ENCODE measurements at regions not wholly inside any gene's neighbourhood (a gene's known extent, or its start where the extent isn't known, plus 50 kb on each side); places are given as distances from the start of the nearest gene placed in this dataset.

- CTCF ChIA-PET: no interaction called here
- Histone ChIP-seq H3K79me2 (ENCODE audit: insufficient read depth, low read length) (no peaks in the 10 kb centered on the region), H3K27me3 (ENCODE audit: insufficient read depth, low read length) (peaks cover 9% of the 10 kb centered on the region; the same call in 1 of the 2 replicates), H3K4me1 (ENCODE audit: control insufficient read depth in 1 of 2, insufficient read depth in 2 of 2, low read length in 2 of 2) (no peaks in the 10 kb centered on the region), H3K9me2 (ENCODE audit: insufficient read depth) (no peaks in the 10 kb centered on the region), H3K4me3 (replicated peaks in 1 of 2; ENCODE audit: low read depth in 1 of 2, low read length in 2 of 2) (no peak overlapping the region), H3K4me2 (ENCODE audit: low read length) (no peak overlapping the region), H3K27ac (ENCODE audit: low read depth, low read length) (no peak overlapping the region), H3K9me3 (ENCODE audit: control insufficient read depth in 1 of 2, insufficient read depth in 1 of 2, low read depth in 1 of 2, low read length in 2 of 2) (no peaks in the 10 kb centered on the region), H3K36me3 (ENCODE audit: control insufficient read depth in 1 of 2, insufficient read depth in 2 of 2, low read length in 2 of 2) (no peaks in the 10 kb centered on the region), H3K9ac (ENCODE audit: low read length) (no peak overlapping the region), H4K20me1 (ENCODE audit: insufficient read depth) (no peaks in the 10 kb centered on the region), H2AFZ (ENCODE audit: low read depth, low read length, poor library complexity, severe bottlenecking) (no peak overlapping the region)
- no peak for DNase-seq (ENCODE audit: low read depth, low spot score)
- ATAC-seq: no peak
- RAD21 ChIA-PET (ENCODE audit: low non-redundant PET in 1 of 2, low total read pairs in 2 of 2, uncharacterized antibody in 2 of 2, unreplicated experiment in 2 of 2): no interaction called here
- TF ChIP-seq CTCF (IDR thresholded peaks at IDR 0.05 in 2 of 3, conservative IDR thresholded peaks at IDR 0.05 in 1 of 3; ENCODE audit: borderline replicate concordance in 1 of 3, insufficient read depth in 1 of 3, low read depth in 2 of 3, low read length in 2 of 3): no peak
- TF ChIP-seq SP1 (IDR thresholded peaks at IDR 0.05; ENCODE audit: low read depth): no peak
- TF ChIP-seq JUND (IDR thresholded peaks at IDR 0.05): no peak
- TF ChIP-seq CEBPB (IDR thresholded peaks at IDR 0.05; ENCODE audit: low read depth): no peak
- TF ChIP-seq ATF3 (IDR thresholded peaks at IDR 0.05): no peak
- no peak for TF ChIP-seq EGR1 (IDR thresholded peaks at IDR 0.05; ENCODE audit: low read depth)
- TF ChIP-seq SIN3A (IDR thresholded peaks at IDR 0.05; ENCODE audit: low read depth): no peak
- TF ChIP-seq POLR2A (IDR thresholded peaks at IDR 0.05; ENCODE audit: borderline replicate concordance, extremely low read depth, insufficient read depth, insufficient read length): no peak
- no peak for TF ChIP-seq MAX (IDR thresholded peaks at IDR 0.05)
- TF ChIP-seq CBX3 (IDR thresholded peaks at IDR 0.05; ENCODE audit: low read depth): no peak
- no peak for TF ChIP-seq FOSL1 (IDR thresholded peaks at IDR 0.05; ENCODE audit: low read depth)
- TF ChIP-seq SRF (IDR thresholded peaks at IDR 0.05; ENCODE audit: low read depth): no peak
- TF ChIP-seq TCF7L2 (IDR thresholded peaks at IDR 0.05; ENCODE audit: borderline replicate concordance, extremely low read depth, insufficient read depth, insufficient read length): no peak
- TF ChIP-seq RAD21 (IDR thresholded peaks at IDR 0.05; ENCODE audit: low read depth): no peak
- no peak for TF ChIP-seq ZNF274 (IDR thresholded peaks at IDR 0.05; ENCODE audit: low read depth, low read length)
- no peak for TF ChIP-seq ELF1 (IDR thresholded peaks at IDR 0.05; ENCODE audit: borderline replicate concordance, low read depth)
- no peak for TF ChIP-seq YY1 (IDR thresholded peaks at IDR 0.05; ENCODE audit: extremely low read depth, insufficient replicate concordance, low read depth, low read length)
- TF ChIP-seq REST (IDR thresholded peaks at IDR 0.05; ENCODE audit: low read depth): no peak
- intact Hi-C loops (cut with micrococcal nuclease): no loop called here
- POLR2A ChIA-PET: no interaction called here
- BruUV-seq (replicated peaks): no TSS peak
Measured at GRCh38 chr2:7891312-7891711, 790.5 kb upstream of the ID2 start.
